SH-SY5Y (cell line): ENCODE measurements at regions not wholly inside any gene's neighbourhood (a gene's known extent, or its start where the extent isn't known, plus 50 kb on each side); places are given as distances from the start of the nearest gene placed in this dataset.

Source experiments
- GATA2 ChIP-seq: IDR thresholded peaks from 2 replicates; pipeline ENCODE4 v1.6.1; 2011; ENCODE audit warnings: mild to moderate bottlenecking, low read depth, low read length
- GATA3 ChIP-seq: IDR thresholded peaks from 2 replicates; pipeline ENCODE4 v1.6.1; 2011; ENCODE audit warnings: low read depth, mild to moderate bottlenecking, low read length, moderate library complexity

DNA sequence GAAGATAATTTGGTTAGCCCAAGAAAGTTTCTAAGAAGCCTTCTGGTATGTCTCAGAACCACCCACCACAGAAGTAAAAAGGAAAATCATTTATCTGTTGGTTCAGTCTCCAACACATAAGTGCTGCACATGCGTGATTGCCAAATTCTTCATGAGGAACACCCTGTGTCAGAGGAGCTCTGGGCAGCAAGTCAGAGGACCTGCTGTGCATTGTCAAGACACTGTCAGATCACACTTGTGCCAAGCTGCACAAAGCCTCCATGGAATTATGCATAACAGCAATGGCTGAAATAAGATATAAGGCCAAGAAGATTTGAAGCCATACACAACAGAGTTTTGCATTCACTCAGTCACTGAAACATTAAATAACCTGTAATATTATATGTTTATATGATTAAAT lies 1304.7 kb upstream of the FLRT2 start:
- TF ChIP-seq GATA2 = no peak
- TF ChIP-seq GATA3 = no peak
